HG03103 (cell line): ENCODE measurements at regions not wholly inside any gene's neighbourhood (a gene's known extent, or its start where the extent isn't known, plus 50 kb on each side); places are given as distances from the start of the nearest gene placed in this dataset.

Source experiments
- ATAC-seq: cut with Tn5 transposase; IDR thresholded peaks from one replicate; pipeline ENCODE4 v1.9.1; 2021; ENCODE audit warnings: low read depth; ENCODE audit not compliant: unreplicated experiment

DNA sequence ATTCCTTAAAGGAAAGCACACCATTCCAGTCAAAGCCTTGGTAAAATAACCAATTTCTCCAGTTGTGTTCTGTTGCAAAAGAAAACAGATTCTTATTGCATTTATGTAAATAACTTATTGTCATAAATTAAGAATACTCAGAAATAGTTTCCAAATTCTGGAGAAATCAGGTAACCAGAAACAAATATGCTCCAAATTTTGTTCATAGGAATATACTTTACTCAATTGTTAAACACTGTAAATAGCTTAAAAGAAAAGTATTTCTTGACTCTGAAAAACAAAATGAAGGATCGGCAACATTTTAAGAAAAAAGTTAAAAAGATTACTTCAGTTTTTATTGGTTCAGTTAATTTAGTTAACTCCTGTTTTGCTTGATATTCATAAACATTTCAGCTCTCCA lies 67.1 kb upstream of the PIK3CG start:
- no peak for ATAC-seq

DNA sequence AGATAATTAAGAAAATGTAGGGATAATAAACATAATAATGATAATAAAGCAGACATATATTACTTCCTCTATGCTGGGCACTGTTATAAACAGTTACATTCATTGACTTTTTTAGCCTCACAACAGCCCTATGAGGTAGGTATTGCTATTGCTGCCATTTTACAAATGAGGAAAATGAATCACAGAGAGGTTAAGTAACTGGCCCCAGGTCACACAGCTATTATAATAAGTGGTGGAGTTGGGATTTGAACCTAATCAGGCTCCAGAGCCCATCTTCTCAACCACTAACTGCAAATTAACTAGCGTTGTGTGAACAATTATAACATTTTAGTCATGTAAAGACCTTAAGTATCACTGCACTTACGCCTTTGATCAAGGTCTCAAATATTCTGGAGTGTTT lies 62.5 kb upstream of the PIK3CG start:
- no peak for ATAC-seq

DNA sequence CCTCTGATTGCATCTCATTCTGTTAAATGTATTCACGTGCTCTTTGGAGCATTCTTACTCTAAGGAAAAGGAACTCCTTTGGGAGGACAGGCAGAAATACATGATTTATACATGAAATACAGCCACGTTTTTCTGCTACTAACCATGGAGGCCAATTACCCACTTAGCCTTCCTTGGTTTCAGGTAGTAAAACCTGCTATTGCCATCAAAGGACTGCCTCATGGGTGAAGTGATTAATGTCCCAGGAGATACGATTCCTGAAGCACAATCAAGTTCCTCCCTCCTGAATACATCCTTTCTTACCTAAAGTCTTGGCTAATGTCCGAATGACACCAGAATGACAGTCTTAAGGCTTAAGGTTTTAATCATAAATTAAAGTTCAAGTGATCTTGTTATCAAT lies 58.5 kb upstream of the PIK3CG start:
- no peak for ATAC-seq

DNA sequence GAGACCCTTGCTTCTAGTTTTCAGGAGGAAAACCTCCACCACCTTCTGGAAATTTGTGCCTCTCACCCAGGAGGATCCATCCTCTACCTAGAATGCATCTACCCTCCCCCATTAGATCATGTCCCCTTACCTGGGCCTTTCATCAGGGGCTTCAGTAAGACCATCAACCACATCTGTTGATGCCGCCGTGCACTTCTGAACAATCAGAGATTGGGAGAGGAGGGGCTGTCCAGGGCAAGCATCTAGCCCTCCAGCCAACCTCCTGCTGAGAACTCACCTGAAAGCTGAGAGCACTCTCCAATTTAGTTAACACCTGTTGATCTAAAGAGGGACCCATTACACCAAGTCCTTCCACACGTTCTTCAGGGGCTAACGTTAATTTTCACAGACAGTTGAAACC lies 57.6 kb upstream of the PIK3CG start:
- no peak for ATAC-seq

DNA sequence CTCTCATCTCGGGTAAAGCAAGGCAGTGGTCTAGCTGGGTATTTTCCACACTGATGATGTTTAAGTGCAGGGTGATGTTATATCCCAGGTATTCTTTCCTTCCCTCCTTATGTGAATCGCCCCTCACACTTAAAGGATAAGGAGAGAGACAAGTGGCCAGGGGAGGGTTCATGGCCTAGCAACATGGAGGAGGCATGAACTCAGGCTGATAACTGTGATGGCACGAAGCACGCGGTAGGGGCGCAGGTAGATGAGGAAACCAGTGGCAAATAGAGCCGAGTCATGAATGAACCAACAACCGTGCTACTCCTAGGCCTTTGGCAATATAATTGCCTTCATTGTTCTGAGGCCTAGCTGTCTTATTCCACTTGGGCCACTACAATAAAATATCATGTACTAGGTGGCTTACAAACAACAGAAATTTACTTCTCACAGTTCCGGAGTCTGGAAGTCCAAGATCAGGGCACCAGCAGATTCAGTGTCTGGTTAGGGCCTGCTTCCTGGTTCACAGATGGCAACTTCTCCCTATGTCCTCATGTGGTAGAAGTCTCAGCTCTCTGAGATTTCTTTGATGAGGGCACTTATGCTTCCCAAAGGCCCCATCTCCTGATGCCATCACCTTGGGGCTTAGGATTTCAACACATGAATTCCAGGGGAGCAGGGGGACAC lies 56.0 kb upstream of the PIK3CG start:
- no peak for ATAC-seq

DNA sequence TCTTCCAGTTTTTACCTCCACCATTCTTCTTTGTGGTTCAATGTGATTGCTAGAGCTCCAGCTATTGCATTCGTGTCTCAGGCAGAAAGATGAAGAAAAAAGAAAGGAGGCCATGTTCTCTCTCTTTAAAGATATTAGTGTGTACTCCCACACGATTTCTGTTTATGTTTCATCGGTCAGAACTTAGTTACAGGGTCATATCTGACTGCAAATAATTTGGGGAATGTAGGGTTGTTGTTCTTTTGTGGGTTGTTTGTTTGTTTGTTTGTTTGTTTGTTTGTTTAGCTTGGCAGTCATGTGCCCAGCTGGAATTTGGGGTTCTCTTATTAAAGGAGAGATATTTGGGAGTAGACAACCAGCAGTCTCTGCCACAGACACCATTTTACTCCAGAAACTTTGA lies 53.6 kb upstream of the PIK3CG start:
- ATAC-seq, result no peak

DNA sequence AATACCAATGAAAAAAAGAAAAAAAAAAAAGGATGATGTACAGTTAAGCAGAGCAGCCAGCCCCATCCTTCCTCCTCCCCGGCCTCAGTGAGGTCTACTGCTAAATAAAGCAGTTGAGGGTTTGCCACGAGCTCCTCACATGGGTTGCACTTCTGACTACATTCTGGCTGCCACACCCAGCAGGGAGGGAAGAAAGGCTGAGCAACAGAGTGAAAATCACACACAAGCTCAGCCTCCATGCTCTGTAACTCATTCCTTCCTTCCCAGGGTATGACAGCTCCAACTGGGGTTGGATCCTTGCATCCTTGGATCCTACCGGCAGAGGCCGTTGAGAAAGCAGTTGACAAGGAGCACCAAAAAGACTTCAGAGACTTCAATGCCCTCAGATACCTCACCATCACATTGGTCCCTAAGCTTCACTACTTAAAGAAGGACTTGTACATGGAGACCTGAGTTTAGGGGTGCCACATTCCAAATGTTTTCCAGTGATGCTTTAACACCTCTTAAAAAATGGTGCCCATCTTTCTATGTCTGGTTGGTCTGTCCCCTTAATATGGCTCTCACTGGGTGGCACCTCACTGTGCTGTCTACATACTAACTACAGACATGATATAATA lies 52.9 kb upstream of the PIK3CG start:
- no peak for ATAC-seq

DNA sequence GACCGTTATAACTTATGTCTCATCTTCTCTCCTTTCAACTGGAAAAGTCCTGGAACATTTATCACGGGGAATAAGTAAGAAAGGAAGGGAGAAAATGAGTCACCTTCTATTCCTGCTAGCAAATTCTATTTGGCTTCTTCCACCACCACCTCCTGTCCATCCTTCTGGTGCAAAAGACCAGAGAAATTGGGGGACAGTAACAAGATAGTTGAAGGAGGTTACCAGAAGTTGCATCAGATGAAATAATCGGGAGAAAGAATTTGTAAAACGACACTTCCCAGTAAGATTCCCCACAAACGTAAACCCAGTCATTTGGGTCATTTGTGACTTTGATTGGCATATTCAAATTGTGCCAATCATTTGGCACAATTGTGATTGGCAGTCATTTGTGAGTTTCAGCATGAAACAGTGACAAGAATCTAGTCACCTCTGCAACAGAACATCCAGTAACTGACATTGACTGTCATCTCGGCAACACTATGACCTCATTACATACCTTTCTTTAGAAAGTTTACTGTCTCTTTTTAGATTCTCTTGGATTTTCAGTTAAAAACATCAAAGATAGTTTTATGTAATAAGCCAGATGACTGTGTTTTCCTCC lies 51.3 kb upstream of the PIK3CG start:
- ATAC-seq, result no peak

DNA sequence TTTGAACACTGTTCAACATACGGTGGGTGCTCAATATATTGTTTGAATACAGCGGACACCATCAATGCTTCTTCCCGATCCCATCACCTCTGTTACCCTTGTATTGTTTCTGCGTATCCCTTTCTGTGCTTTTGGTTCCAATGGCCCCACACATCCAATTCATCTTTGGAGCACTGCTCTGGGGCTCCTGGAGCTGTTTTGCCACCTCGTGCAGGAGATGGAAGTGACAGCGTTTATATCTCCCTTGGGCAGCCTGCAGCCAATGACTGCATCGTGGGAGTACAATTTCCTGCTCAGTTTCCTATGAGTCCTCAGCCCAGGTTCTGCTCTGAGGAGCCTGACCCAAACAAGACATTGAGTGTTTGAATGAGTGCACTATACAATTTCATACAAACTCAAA lies 50.2 kb upstream of the PIK3CG start:
- ATAC-seq, result no peak
